NCI-H2081 (cell line): ENCODE measurements at regions not wholly inside any gene's neighbourhood (a gene's known extent, or its start where the extent isn't known, plus 50 kb on each side); places are given as distances from the start of the nearest gene placed in this dataset.

Source experiments
- DNase-seq, 2 experiments: peaks; one replicate each; lab custom pipeline; 2025; lab: John Stamatoyannopoulos, UW

DNA sequence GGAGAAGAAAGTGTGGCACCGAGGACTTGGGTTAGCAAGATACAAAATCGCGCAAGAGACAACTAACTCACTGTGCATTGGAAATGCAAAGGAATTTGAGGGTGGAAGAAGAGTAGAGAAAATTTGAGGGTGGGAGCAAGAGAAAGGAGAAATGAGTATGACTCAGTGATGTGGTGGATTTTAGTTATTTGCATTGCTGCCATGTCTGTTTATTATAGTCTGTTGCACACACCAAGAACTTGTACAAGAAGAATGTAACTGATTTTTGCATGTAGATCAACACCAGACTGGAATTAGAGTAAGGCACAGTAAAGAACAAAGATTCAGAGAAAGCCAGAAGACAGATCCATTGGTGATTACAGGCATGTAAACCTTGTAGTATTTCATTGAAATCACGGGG, 71.6 kb upstream of the SMIM36 start:
- no peak for DNase-seq

DNA sequence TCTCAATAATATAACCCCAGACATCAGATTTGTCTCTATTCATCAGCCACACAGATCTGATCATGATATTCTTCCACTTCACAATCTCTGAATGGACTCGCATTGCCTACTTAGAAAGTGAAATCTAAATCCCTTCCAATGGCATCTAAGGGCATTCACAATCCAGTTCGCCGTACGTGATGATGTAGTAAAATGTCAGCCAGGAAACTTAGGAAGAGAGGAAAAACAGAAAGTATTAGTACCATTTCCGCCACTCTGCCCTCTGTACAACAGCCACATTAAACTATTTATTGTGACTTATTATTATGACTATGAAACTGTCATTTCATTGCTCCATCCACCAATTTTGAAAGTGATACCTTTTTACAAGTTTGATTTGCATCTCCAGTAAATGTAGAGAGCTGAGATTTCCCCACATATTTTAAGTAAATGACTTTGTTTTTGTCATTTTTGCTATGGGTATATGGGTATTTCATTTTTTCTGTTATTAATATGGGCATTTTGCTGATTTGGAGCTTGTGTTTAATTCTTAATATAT, 69.4 kb upstream of the SMIM36 start:
- no peak for DNase-seq

DNA sequence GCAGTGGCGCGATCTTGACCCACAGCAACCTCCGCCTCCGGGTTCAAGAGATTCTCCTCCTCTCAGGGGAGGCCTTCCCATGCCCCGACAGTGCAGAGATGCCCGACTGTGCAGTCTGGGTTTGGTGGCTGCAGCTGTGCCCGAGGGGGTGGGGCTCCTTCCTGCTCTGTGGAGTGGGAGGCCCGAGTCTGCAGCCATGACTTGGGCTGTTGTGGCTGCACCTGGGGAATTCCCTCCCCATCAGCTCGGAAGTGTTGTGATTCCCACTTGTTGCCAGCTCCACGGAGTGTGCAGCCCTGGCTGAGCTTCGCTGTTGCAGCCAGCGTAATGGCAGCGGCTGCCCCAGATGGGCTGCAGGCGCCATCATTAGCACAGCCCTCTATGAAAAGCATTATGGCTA, 66.4 kb upstream of the SMIM36 start:
- DNase-seq: no peak

DNA sequence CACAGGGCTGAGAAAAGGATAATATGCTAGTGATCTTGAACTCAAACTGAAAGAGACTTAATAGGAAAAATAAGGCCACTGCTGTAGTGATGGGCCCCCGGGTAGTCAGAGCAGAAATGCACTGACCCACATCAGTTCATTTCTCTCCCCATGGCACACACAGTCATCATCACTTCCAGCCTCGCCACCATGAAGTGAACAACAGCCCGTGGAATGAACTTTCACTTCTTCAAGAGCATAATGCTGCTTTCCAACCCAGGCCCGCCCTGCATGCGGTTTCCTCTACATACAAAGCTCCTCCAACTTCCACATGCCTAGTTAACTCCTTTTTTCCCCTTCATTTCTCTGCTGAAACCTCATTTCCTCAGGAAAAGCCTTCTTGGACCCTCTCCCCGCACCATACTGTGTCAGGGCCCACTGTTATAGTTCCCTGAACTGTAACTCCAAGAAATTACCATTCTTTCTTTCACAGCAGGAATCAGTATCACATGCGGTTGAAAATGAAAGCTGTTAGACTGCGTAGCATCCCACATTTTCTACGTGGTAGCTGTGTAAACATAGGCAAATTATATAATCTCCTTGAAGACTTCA, 65.8 kb upstream of the SMIM36 start:
- DNase-seq: no peak

DNA sequence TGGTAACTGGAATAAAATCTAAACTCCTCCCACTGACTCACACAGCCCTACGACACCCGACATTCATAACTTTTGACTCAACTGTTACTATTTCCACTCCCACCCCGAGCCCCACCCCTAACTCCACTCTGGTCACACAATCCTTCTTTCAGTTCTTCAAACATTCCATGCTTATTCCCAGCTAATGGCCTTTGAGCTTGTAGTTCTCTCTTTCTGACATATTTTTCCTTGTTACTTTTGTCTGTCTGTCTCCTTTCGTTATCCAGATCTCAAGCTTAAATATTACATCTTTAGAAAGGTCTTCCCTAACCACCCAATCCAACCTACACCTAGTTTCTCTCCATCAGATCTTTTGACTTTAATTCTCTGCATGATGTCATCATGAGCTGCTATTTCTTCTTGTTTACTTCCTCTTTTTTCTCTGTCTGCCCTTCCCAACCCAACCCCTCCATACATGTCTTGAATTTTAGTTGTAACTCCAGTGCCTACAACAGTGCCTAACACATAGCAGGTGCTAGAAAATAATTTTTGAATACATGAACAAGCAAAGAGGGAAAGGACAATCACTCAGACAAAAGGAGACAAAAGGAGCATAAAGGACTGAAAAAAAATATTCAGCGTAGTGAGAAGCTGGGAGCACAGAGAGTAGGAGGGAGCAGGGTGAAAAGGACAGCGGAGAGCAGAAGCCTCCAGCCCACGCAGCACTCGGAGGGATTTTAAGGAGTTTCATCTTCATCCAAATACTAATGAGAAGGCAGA, 65.2 kb upstream of the SMIM36 start:
- DNase-seq: no peak

DNA sequence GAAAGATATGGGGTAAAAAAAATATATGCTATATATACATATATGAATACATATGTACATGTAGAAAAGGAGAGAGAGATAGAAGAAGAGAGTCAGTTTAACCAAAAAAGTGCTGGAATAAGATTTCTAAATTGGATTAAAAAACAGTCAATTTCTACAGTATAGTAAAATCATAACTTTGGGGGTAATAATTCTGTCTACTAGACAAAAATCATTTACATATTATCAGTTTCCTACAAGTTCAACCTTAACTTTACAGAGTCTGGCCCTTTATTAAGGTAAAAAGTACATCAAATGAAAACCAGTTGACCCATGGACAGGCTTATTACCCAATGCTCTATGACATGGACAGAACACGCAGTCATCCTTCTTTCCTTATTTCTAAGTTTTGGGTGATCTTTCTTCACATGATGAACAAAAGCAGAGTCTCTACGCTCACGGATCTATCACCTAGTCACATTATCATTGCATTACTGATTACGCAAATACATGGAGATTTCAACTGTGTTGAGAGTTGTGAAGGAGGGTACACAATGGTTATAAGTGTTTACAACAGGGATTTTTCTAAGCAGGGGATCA, 63.9 kb upstream of the SMIM36 start:
- no peak for DNase-seq

DNA sequence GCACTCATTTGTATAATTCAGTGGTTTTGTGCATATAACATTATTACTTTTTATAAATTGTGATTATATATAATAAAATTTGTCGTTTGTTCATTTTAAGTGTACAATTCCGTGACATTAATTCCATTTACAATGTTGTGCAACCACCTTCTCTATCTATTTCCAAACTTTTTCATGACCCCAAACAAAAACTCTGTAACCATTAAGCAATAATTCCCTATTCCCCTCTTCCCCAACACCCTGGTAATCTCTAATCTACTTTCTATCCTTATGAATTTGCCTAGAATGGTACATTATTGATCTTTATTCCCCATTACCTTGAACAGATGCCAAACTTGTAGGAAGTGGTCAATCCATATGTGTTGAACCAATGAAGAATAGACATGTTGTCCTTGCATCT, 61.3 kb upstream of the SMIM36 start:
- no peak for DNase-seq

DNA sequence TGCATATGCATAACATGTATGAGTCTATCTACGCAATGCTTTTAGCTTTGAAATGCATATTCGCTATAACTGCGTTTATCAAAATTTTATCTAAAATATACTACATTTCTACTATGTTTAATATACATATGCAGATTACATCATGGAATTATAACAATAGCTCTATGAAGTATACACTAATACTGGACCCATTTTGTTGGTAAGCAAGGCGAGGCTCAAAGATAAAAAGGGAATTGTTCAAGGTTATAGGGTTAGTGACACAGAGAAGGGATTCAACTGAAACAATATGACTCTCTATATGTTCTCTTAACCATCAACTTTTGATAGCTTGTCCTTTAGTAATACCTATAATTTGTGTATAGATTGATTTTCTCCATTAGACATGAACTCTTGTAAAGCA, 60.9 kb upstream of the SMIM36 start:
- DNase-seq: no peak

DNA sequence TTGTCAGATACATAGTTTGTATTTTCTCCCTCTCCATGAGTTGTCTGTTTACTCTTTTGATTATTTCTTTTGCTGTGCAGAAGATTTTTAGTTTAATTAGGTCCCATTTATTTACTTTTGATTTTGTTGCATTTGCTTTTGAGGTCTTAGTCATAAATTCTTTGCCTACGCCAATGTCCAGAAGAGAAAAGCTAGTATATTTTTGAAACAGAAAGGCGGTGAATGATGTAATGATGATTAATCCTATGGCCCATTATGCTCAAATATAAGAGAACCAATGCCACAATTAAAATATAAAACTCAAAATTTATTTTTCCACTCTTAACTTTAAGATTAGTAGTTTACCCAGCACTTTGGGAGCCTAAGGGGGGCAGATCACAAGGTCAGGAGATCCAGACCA, 59.8 kb upstream of the SMIM36 start:
- no peak for DNase-seq

DNA sequence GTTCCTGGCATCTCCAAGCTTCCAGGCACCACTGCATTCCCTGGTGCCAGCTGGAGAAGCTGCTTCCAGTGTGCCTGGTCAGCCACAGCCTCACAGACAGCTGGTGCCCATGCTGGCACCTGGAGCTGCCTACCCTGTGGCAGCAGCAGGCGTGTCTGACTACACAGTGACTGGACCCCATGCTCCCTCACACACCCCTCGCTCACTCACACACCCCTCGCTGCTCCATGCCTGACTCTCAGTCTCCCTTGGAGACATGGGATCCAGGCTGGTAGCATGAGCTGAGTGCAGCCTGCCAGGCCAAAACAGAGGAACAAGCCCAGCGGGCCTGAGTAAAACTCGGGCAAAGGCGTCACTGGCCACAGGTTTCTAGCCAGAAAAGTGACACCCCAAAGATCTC, 59.1 kb upstream of the SMIM36 start:
- DNase-seq: no peak

DNA sequence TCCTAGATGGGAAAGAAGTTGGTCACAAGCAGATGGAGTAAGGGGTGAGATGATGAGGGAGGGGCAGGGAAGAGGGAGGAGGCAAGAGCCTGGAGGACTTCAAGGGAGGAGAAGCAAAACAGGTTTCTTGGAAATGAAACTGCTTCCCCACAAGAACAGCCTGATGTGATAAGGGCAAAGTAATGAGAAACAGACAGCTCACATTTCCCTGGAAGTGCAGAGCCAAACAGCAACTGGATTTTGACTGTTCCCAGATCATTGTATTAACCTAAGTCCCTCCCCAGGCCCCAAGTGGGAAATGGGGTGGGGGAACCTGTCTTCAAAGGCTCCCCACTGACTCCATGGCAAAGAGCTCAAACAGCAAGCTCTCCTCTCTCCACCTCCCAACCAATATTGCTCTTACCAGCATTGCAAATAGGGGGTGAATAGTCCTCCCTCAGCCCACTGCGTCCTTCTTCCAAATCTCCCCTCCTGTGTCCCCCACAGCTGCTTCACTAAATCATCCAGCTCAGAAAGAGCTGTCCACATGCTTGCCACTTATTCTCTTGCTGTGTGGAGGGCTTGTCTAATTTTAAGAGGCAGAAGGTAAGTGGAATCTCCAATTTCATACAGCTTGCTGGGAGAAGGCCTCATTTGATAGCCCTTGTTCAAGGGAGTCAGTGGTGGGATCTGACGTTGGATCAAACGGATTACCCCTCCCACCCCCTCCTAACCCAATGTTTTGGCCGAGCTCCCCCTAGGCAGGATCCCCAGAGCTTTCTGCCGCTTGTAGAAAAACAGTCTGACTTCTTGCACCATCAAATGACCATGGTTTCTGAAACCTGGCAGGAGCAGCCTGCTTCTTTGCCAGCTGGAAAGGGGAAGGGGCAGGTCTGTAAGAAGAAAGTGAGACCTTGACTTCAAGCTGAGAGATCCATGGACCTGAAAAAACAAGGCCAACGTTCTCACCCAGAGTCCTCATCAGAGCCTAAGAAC, 56.3 kb upstream of the SMIM36 start:
- DNase-seq: no peak

DNA sequence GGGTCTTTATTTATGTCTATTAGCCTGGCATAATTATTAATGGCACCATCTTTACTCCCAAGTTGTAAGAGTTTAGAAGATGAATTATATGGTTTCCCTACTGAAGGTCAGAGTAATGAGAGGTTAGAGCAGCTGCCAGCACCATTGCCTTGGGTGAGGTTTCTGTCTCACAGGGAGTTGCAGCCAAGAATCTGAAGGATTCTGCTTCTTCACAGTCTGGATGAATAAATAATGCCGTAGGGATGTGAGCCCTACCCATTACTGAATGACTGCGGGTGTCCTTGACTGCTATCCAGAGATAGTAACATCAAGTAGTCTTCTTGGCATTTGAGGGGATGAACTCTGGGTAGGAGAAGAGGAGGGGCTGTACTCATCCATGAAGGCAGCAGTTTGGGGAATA, 52.8 kb upstream of the SMIM36 start:
- no peak for DNase-seq

DNA sequence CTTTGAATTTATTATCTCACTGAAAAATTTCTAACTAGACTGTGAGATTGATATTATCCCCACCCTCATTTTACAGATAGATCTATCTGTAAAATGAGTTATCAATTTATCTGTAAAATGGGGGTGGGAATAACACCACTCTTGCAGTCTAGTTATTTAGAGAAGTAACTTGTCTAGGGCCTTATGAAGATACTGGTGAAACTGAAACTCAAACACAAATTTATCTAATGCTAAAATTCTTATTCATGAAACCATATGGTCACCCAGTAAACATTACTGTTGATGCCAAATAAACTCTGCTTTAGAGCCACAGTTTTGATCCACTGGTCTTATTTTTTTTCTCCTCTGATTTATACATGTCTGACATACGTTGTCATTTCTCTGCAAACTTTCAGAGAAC, 52.1 kb upstream of the SMIM36 start:
- no peak for DNase-seq

DNA sequence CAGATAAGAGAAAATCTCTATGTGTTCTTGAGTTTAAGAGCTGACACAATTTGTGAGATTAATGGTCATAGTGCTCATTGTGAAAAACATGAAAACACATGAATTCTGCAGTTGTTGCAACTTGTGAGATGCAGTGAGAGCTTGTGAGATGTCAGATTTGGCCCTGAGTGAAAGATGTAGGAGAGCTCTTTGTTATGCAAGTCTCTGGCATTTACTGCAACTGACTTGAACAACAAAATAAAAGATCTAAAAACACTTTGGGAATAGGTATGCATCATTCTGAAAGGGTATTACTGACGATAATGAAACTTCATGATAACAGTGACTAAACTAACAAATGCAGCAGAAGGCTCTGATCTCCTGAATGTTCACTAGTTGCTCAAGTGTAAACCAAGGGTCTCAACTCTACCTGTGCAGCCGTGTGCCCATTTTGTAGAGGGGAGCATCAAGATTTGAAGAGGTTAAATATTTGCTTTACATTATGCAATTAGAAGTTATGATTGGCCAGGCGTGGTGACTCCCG, 50.8 kb upstream of the SMIM36 start:
- DNase-seq: no peak

DNA sequence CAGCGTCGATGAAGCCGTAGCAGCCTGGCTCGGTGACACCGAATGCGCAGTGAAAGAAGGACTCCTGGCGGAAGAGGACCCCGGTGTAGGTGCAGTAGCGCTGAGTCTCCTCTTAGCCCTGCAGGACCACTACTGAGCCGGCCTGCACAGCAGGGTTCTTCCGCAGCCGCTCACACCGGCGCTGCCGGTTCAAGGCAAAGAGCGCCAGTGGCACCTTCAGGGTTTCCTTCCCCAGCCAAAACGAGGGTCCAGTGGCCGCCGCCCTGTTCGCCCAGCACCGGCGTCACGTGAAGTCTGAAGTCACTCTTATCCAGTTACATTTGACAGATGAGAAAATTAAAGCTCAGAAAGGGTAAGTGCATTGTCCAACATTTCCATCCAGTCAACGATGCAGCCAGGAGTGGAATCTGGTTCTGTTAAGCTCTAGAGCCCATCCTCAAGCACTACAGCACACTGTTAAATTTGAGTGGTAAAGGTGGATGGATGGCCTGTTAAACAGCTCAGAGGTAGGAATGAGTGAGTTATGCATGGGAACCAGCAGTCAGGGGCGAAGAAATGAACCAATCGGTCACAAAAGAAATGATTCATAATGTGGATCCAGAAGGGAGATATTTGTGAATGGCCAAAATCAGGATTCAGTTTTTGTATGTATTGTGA, 50.2 kb upstream of the SMIM36 start:
- no peak for DNase-seq
